Loucy (cell line): ENCODE measurements at regions not wholly inside any gene's neighbourhood (a gene's known extent, or its start where the extent isn't known, plus 50 kb on each side); places are given as distances from the start of the nearest gene placed in this dataset.

Source experiments
- H2AFZ ChIP-seq: fragments of 200-600 bp; sonication (generic); 2 replicates; pipeline ENCODE4 v1.6.0; 2016; ENCODE audit warnings: antibody characterized with exemption, mild to moderate bottlenecking, low read length, moderate library complexity
- H3F3A ChIP-seq: fragments of 200-600 bp; 2 replicates; pipeline ENCODE4 v1.6.0; 2016; ENCODE audit warnings: antibody characterized with exemption, low read depth, mild to moderate bottlenecking
- H3K27me3 ChIP-seq: fragments of 200-600 bp; sonication (generic); 2 replicates; pipeline ENCODE4 v1.6.1; 2014; ENCODE audit warnings: low read length, mild to moderate bottlenecking; ENCODE audit not compliant: insufficient read depth, poor library complexity, severe bottlenecking
- H3K36me3 ChIP-seq: fragments of 200-600 bp; sonication (generic); 2 replicates; pipeline ENCODE4 v1.6.1; 2016; ENCODE audit warnings: low read length; ENCODE audit not compliant: insufficient read depth
- H3K4me1 ChIP-seq: fragments of 200-600 bp; sonication (generic); 2 replicates; pipeline ENCODE4 v1.5.1; 2014; ENCODE audit warnings: low read length, mild to moderate bottlenecking; ENCODE audit not compliant: insufficient read depth, poor library complexity, severe bottlenecking
- H3K4me2 ChIP-seq: fragments of 200-600 bp; sonication (generic); 2 replicates; pipeline ENCODE4 v1.6.0; 2014; ENCODE audit warnings: antibody characterized with exemption, low read length, low read depth, mild to moderate bottlenecking; ENCODE audit not compliant: poor library complexity, severe bottlenecking
- H3K4me3 ChIP-seq: fragments of 200-600 bp; sonication (generic); 2 replicates; pipeline ENCODE4 v1.5.1; 2014; ENCODE audit warnings: low read length, mild to moderate bottlenecking, mixed read lengths; ENCODE audit not compliant: poor library complexity, severe bottlenecking
- H3K79me2 ChIP-seq: fragments of 200-600 bp; sonication (generic); 2 replicates; pipeline ENCODE4 v1.6.1; 2014; ENCODE audit warnings: low read length; ENCODE audit not compliant: insufficient read depth
- H3K9ac ChIP-seq: fragments of 200-600 bp; sonication (generic); 2 replicates; pipeline ENCODE4 v1.6.0; 2014; ENCODE audit warnings: mild to moderate bottlenecking, low read depth, low read length, moderate library complexity; ENCODE audit not compliant: poor library complexity, severe bottlenecking
- H3K9me2 ChIP-seq: fragments of 200-600 bp; sonication (generic); replicated peaks from 2 replicates; pipeline ENCODE4 v1.6.1; 2016; ENCODE audit warnings: low read depth, low read length, mixed read lengths
- H3K9me3 ChIP-seq: fragments of 200-600 bp; sonication (generic); 2 replicates; pipeline ENCODE4 v1.6.1; 2014; ENCODE audit warnings: mild to moderate bottlenecking, antibody characterized with exemption, low read length, low read depth; ENCODE audit not compliant: insufficient read depth
- H4K20me1 ChIP-seq: fragments of 200-600 bp; sonication (generic); 2 replicates; pipeline ENCODE4 v1.6.0; 2014; ENCODE audit warnings: antibody characterized with exemption, low read length, mild to moderate bottlenecking; ENCODE audit not compliant: insufficient read depth, poor library complexity, severe bottlenecking
- CTCF ChIP-seq: fragments of 200-600 bp; sonication (generic); conservative IDR thresholded peaks from 2 replicates; pipeline ENCODE4 v1.5.1; 2014; ENCODE audit warnings: mild to moderate bottlenecking, antibody characterized with exemption, low read length
- EZH2phosphoT487 ChIP-seq: fragments of 200-600 bp; IDR thresholded peaks from 2 replicates; pipeline ENCODE4 v1.6.1; 2018; ENCODE audit warnings: antibody characterized with exemption, mild to moderate bottlenecking, moderate library complexity, borderline replicate concordance

- no peaks in the 10 kb centered on the region for H3K4me1 ChIP-seq
- no peaks in the 10 kb centered on the region for H4K20me1 ChIP-seq
These were observed 50.5 kb upstream of the C5orf46 start for GRCh38 chr5:147956842-147957223.

GRCh38 chr5:147956064-147956841 is 49.9 kb upstream of the C5orf46 start:
- Histone ChIP-seq H3F3A (no peaks in the 10 kb centered on the region), H3K4me2 (no peak overlapping the region), H3K4me1 (no peaks in the 10 kb centered on the region)

More at GRCh38 chr5:147956842-147957223, 50.5 kb upstream of the C5orf46 start:
- no peak overlapping the region for H3K9ac ChIP-seq
- no peaks in the 10 kb centered on the region for H3K79me2 ChIP-seq
- no peak overlapping the region for H3K4me2 ChIP-seq
- H2AFZ ChIP-seq = no peak overlapping the region
- no peak for TF ChIP-seq CTCF
- no peak for TF ChIP-seq EZH2phosphoT487
- H3K9me2 ChIP-seq = no peaks in the 10 kb centered on the region
- no peaks in the 10 kb centered on the region for H3K9me3 ChIP-seq
- H3K4me3 ChIP-seq = no peak overlapping the region
- no peaks in the 10 kb centered on the region for H3F3A ChIP-seq
- H3K27me3 ChIP-seq = no peaks in the 10 kb centered on the region
- H3K36me3 ChIP-seq = no peaks in the 10 kb centered on the region

More at GRCh38 chr5:147956064-147956841, 49.9 kb upstream of the C5orf46 start:
- Histone ChIP-seq H3K9me2 (no peaks in the 10 kb centered on the region), H3K9me3 (no peaks in the 10 kb centered on the region), H2AFZ (no peak overlapping the region), H3K9ac (no peak overlapping the region), H3K27me3 (no peaks in the 10 kb centered on the region), H4K20me1 (no peaks in the 10 kb centered on the region), H3K36me3 (no peaks in the 10 kb centered on the region), H3K79me2 (no peaks in the 10 kb centered on the region), H3K4me3 (no peak overlapping the region)
- TF ChIP-seq CTCF (no peak), EZH2phosphoT487 (no peak)
